SU-DHL-6 (cell line): ENCODE measurements at regions not wholly inside any gene's neighbourhood (a gene's known extent, or its start where the extent isn't known, plus 50 kb on each side); places are given as distances from the start of the nearest gene placed in this dataset.

Source experiments
- EZH2phosphoT487 ChIP-seq: fragments of 200-600 bp; sonication (generic), shearing (Covaris generic); conservative IDR thresholded peaks from 2 replicates; pipeline ENCODE4 v1.6.1; 2018; ENCODE audit warnings: mild to moderate bottlenecking, antibody characterized with exemption, low read length, moderate library complexity, mixed read lengths
- TF ChIP-seq, protein P1 (sequence below): fragments of 200-600 bp; sonication (generic); IDR thresholded peaks from one replicate; pipeline ENCODE4 v1.5.1; 2017; ENCODE audit warnings: antibody characterized with exemption, mild to moderate bottlenecking, low read length, moderate library complexity; ENCODE audit not compliant: insufficient read depth, poor library complexity, severe bottlenecking

DNA sequence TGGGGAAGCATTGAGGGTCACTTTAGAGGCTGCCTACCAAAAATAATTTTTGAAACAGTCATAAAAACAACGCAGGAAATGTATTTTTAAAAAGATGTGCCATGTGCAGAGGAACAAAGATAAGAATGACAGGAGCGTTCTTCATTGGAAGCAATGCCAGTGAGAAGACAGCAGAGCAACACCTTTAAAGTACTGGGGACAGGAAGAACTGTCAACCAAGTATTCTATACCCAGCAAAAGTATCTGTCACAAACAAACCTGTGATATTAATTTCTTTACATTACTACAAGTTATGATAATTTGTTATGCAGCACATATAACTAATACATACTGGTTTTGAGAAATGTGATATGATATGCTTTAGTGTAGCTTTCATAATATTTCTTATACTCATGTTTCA, 675.6 kb downstream of the IRX1 start:
- TF ChIP-seq, protein P1, sequence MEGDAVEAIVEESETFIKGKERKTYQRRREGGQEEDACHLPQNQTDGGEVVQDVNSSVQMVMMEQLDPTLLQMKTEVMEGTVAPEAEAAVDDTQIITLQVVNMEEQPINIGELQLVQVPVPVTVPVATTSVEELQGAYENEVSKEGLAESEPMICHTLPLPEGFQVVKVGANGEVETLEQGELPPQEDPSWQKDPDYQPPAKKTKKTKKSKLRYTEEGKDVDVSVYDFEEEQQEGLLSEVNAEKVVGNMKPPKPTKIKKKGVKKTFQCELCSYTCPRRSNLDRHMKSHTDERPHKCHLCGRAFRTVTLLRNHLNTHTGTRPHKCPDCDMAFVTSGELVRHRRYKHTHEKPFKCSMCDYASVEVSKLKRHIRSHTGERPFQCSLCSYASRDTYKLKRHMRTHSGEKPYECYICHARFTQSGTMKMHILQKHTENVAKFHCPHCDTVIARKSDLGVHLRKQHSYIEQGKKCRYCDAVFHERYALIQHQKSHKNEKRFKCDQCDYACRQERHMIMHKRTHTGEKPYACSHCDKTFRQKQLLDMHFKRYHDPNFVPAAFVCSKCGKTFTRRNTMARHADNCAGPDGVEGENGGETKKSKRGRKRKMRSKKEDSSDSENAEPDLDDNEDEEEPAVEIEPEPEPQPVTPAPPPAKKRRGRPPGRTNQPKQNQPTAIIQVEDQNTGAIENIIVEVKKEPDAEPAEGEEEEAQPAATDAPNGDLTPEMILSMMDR = no peak
- no peak for TF ChIP-seq EZH2phosphoT487
